Glomerular visceral epithelial cell (primary cell): ENCODE measurements at regions not wholly inside any gene's neighbourhood (a gene's known extent, or its start where the extent isn't known, plus 50 kb on each side); places are given as distances from the start of the nearest gene placed in this dataset.

Experiments
- DNase-seq: peaks from one replicate; pipeline ENCODE4 v3.0.0-alpha.2; 2016; ENCODE audit errors: extremely low spot score

DNA sequence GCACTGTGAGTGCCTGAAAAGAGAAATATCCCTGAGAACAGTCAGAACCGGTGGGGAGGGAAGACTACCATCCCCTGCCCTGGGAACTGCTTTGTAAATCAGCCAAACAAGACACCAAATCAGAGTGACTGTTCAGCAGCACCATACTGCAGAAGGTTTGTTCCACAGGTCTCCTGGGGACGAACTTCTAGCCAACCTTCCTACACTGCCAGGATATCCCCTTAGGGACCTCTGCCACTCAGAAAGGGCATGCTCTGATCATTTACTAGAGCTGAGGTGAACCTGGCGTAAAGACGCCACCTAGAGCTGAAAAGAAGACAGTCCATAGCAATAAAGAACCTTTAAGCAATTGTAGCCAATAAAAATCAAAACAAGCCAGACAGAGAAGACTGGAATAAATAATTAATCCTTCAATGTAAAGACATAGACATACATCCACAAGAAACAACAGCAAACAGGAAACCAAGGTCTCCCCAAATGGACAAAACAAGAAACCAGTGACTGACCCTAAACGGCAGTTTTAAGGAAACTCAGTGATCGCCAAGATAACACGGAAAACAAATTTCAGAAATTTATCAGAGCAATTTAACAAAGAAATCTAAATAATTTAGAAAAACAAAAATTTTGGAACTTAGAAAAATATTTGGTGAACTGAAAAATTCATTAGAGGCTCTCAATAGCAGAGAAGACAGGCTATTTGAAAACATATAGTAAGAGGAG lies 228.1 kb upstream of the AMIGO2 start:
- DNase-seq = peak; percentile 80

GRCh38 chr12:47306773-47307679 lies 227.3 kb upstream of the AMIGO2 start:
- DNase-seq = peak; percentile 17

DNA sequence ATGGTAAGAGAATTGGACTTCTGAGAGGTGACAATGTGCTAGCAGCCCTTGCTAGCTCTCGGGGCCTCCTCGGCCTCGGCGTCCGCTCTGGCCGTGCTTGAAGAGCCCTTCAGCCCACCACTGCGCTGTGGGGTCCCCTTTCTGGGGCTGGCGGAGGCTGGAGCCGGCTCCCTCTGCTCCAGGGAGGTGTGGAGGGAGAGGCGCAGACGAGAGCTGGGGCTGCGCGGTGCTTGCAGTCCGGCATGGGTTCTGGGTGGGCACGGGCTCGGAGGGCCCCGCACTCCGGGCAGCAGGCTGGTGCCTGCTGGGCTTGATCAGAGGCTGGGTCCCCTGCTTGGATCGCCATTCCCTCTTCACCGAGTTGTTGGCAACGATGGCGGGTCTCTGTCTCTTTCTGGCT lies 226.4 kb upstream of the AMIGO2 start:
- DNase-seq = no peak

GRCh38 chr12:47305464-47305863 lies 225.7 kb upstream of the AMIGO2 start:
- DNase-seq = no peak

DNA sequence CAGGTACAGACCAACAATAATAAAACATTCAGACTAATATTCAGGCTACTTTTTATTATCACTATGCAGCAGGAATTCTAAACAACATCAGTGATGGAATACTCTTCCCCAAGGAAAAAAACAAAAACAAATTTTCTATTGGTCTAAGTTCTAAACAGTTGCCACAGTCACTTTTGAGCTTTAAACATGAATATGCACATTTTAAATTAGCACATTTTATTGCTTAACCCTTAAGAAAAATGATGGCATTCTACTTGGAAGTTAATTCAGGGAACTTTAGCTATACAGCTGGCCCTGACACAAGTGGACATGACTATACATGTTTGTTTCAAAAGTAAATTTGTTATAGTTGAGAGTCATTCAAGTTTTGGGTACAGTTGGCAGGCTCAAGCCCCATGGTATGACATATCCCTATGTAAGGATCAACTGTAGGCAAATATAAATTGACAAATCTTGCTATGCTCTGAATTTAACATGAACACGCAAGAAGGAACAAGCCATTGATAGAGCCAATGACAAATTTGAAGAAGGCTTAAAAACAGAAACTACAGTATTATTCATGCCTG lies 224.3 kb upstream of the AMIGO2 start:
- DNase-seq = no peak

DNA sequence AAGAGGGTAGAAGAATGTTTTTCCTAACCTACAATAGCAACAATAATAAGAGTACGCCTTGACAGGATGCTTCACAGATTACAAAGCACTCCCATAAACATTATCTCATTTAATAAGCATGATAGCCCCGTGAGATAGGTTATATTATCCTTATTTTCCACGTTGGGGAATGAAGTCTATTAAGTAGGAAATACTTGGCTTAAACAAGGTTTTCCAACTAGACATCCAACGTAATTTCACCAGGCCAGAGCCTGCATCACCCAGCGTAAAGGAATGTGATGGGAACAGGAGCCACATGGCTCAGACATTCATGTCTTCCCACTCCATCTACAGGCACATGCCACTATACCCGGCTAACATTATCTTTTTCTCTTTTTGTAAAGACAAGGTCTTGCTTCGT lies 223.4 kb upstream of the AMIGO2 start:
- peak; percentile 55 for DNase-seq

GRCh38 chr12:47302111-47302671 lies 222.4 kb upstream of the AMIGO2 start:
- DNase-seq = peak; percentile 40

- no peak for DNase-seq
Measured at GRCh38 chr12:47299586-47299985, 219.8 kb upstream of the AMIGO2 start.

- DNase-seq = no peak
Measured at GRCh38 chr12:47297993-47298392, 218.2 kb upstream of the AMIGO2 start.

DNA sequence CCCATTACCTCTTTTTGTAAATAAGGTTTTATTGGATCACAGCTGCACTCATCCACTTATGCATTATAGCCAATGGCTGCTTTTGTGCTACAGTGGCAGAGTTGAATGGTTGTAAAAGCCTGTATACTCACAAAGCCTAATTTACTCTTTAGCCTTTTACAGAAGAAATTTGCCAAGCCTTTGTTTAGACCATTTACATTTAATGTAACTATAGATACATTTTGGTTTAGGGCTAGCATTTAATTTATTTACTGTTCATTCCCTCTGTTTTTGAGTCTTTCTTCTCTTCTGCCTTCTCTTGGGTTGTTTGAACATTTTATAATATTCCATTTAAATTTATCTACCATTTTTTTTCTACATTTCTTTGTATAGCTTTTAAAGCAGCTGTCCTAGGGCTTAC lies 217.1 kb upstream of the AMIGO2 start:
- no peak for DNase-seq

DNA sequence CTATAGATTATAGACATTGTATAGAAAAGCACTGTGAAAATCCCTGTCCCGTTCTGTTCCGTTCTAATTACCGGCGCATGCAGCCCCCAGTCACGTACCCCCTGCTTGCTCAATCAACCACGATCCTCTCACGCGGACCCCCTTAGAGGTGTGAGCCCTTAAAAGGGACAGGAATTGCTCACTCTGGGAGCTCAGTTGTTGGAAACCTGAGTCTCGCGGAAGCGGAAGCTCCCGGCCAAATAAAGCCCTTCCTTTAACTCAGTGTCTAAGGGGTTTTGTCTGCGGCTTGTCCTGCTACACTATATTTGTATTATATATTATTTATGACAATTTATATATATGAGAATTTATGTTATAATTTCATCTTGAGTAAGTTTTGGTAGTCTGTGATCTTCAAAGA lies 213.6 kb upstream of the AMIGO2 start:
- DNase-seq = no peak

DNA sequence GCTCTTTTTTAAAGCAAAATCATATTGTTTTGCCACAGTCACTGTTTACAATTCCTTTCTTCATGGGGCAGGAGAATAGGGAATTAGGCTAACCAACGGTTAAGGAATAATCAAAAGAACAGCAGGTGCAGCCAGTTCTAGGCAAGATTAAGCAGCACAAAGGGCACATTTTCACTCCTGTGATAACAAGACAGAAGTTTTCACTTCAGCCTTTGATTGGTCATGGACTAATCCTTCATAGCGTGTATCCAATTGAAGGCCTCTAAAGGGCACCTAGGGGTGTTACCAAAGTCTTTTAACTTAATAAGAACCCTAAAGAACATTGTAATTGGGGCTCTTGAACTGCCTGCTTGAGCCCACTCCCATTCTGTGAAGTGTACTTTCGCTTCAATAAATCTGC lies 206.9 kb upstream of the AMIGO2 start:
- no peak for DNase-seq
